GM10248 (cell line): ENCODE measurements at regions not wholly inside any gene's neighbourhood (a gene's known extent, or its start where the extent isn't known, plus 50 kb on each side); places are given as distances from the start of the nearest gene placed in this dataset.

Experiments used
- CTCF ChIA-PET: fragments of 300-600 bp; sonication (Branson Sonifier 250); formaldehyde crosslinking; extraction: SDS; loops from one replicate; lab custom pipeline; 2021; ENCODE audit warnings: antibody characterized with exemption; lab: Yijun Ruan, JAX
- POLR2A ChIA-PET: fragments of 350-650 bp; sonication (Branson Sonifier 250); formaldehyde crosslinking; extraction: SDS; loops from one replicate; lab custom pipeline; 2020; ENCODE audit warnings: antibody characterized with exemption; lab: Yijun Ruan, JAX
- DNase-seq: peaks from one replicate; pipeline ENCODE4 v3.0.0; 2012; ENCODE audit errors: extremely low spot score
- CTCF ChIP-seq: IDR thresholded peaks from 2 replicates; pipeline ENCODE4 v1.5.1; 2012; ENCODE audit warnings: mild to moderate bottlenecking, low read depth; ENCODE audit errors: extremely low read depth, missing control alignments, control extremely low read depth

DNA sequence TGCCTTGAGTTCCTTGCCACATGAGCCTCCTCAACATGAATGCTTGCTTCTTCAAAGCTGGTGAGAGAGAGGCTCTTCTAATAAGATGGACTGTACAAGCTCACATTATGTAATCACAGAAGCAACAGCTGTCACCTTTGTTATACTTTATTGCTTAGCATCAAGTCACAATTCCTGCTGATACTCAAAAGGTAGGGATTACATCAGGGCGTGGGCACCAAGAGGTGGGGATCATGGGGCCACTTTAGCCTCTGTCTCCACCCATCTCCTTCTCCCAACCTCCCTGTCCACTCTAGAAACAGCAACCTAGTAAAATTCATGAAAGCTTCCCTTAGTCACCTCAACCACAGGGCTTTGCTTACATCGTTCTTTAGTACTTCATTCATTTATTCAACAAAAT lies 95.9 kb downstream of the FAM43A start:
- no peak for TF ChIP-seq CTCF
- no peak for DNase-seq
- ChIA-PET CTCF (no interaction called here), POLR2A (no interaction called here)

- CTCF ChIA-PET = no interaction called here
- POLR2A ChIA-PET = no interaction called here
- no peak for TF ChIP-seq CTCF
- no peak for DNase-seq
Measured at GRCh38 chr3:194782698-194783404, 97.2 kb downstream of the FAM43A start.

- ChIA-PET CTCF (no interaction called here), POLR2A (no interaction called here)
- DNase-seq = no peak
- TF ChIP-seq CTCF = no peak
Measured at GRCh38 chr3:194784361-194784760, 98.7 kb downstream of the FAM43A start.

DNA sequence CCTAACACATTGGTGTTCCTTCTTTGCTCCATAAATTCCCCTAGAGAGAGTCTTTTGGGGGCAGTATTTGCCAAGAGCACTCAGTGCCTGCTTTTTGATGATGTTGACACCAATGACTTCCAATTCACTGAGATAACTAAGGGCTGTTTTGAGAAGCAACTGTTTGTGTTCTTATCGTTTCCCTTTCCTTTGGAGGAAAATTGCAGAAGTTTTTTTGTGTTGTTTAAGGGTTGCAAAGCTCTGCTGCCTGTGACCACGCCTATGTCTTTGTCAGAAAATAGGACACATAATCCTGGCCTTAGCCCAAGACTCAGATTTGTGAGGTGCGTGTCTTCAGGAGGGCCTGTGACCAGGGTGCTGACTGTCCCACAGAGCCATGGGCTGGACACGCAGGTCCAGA lies 99.6 kb downstream of the FAM43A start:
- ChIA-PET POLR2A (no interaction called here), CTCF (no interaction called here)
- no peak for DNase-seq
- TF ChIP-seq CTCF = no peak

- POLR2A ChIA-PET = no interaction called here
- TF ChIP-seq CTCF = no peak
- CTCF ChIA-PET = no interaction called here
- no peak for DNase-seq
Measured at GRCh38 chr3:194787072-194787471, 101.4 kb downstream of the FAM43A start.

- CTCF ChIA-PET = interaction anchor here (0.9 to 1.0 kb wide), 2 partner anchors 16 to 31 kb away, joined by 3 read pairs; no protein-coding TSS in a partner anchor
- DNase-seq = no peak
- TF ChIP-seq CTCF = no peak
- POLR2A ChIA-PET = no interaction called here
Measured at GRCh38 chr3:194787650-194788049, 102.0 kb downstream of the FAM43A start.
